T-helper 2 cell treated with Interferon-gamma antibody and Interleukin-4, amounts not matched to agents 5 μg/mL and 100 μg/mL, for 36 hours (primary cell): ENCODE measurements at regions not wholly inside any gene's neighbourhood (a gene's known extent, or its start where the extent isn't known, plus 50 kb on each side); places are given as distances from the start of the nearest gene placed in this dataset.

ENCODE experiments used
- DNase-seq: peaks from one replicate; pipeline ENCODE4 v3.0.0; 2021; ENCODE audit warnings: low spot score
- H3K27ac Mint-ChIP-seq: one replicate; pipeline ENCODE4 v1.8.0; 2021; ENCODE audit warnings: mild to moderate bottlenecking, mixed read lengths
- H3K27me3 Mint-ChIP-seq: one replicate; pipeline ENCODE4 v1.8.0; 2021; ENCODE audit warnings: low read depth, mixed read lengths
- H3K36me3 Mint-ChIP-seq: one replicate; pipeline ENCODE4 v1.8.0; 2021; ENCODE audit warnings: low read depth, mixed read lengths
- H3K4me1 Mint-ChIP-seq: one replicate; pipeline ENCODE4 v1.8.0; 2021; ENCODE audit warnings: low read depth, mixed read lengths
- H3K4me3 Mint-ChIP-seq: one replicate; pipeline ENCODE4 v1.8.0; 2022; ENCODE audit warnings: mild to moderate bottlenecking, moderate library complexity, mixed read lengths
- H3K9me3 Mint-ChIP-seq: one replicate; pipeline ENCODE4 v1.8.0; 2021; ENCODE audit warnings: mixed read lengths

- no peaks in the 10 kb centered on the region for H3K9me3 Mint-ChIP-seq
- H3K36me3 Mint-ChIP-seq, result no peaks in the 10 kb centered on the region
- no peak overlapping the region for H3K27ac Mint-ChIP-seq
- DNase-seq, result no peak
- no peaks in the 10 kb centered on the region for H3K4me1 Mint-ChIP-seq
- H3K4me3 Mint-ChIP-seq, result no peak overlapping the region
- H3K27me3 Mint-ChIP-seq, result no peaks in the 10 kb centered on the region
Measured at GRCh38 chr18:47331641-47332040, 80.2 kb upstream of the SKOR2 start.

- no peaks in the 10 kb centered on the region for H3K4me1 Mint-ChIP-seq
- no peak overlapping the region for H3K27ac Mint-ChIP-seq
Measured at GRCh38 chr18:47331026-47331425, 79.6 kb upstream of the SKOR2 start.

GRCh38 chr18:47323158-47323557 is 71.7 kb upstream of the SKOR2 start:
- no peaks in the 10 kb centered on the region for H3K36me3 Mint-ChIP-seq
- no peaks in the 10 kb centered on the region for H3K9me3 Mint-ChIP-seq
- H3K27ac Mint-ChIP-seq, result no peak overlapping the region
- DNase-seq, result no peak
- H3K27me3 Mint-ChIP-seq, result no peaks in the 10 kb centered on the region
- no peaks in the 10 kb centered on the region for H3K4me1 Mint-ChIP-seq
- H3K4me3 Mint-ChIP-seq, result no peak overlapping the region

More at GRCh38 chr18:47331026-47331425, 79.6 kb upstream of the SKOR2 start:
- no peaks in the 10 kb centered on the region for H3K9me3 Mint-ChIP-seq
- H3K27me3 Mint-ChIP-seq, result no peaks in the 10 kb centered on the region
- no peak for DNase-seq
- no peak overlapping the region for H3K4me3 Mint-ChIP-seq
- H3K36me3 Mint-ChIP-seq, result no peaks in the 10 kb centered on the region

- Mint-ChIP-seq H3K4me3 (no peak overlapping the region), H3K36me3 (no peaks in the 10 kb centered on the region), H3K27me3 (no peaks in the 10 kb centered on the region), H3K27ac (no peak overlapping the region), H3K9me3 (no peaks in the 10 kb centered on the region), H3K4me1 (peaks cover 2% of the 10 kb centered on the region)
- no peak for DNase-seq
Measured at GRCh38 chr18:47321815-47322214, 70.4 kb upstream of the SKOR2 start.

- no peak for DNase-seq
- Mint-ChIP-seq H3K4me3 (no peak overlapping the region), H3K27ac (no peak overlapping the region), H3K36me3 (no peaks in the 10 kb centered on the region), H3K9me3 (no peaks in the 10 kb centered on the region), H3K27me3 (peaks cover 3% of the 10 kb centered on the region), H3K4me1 (peaks cover 2% of the 10 kb centered on the region)
Measured at GRCh38 chr18:47317824-47318508, 66.5 kb upstream of the SKOR2 start.

- H3K27ac Mint-ChIP-seq, result no peak overlapping the region
- peaks cover 2% of the 10 kb centered on the region for H3K4me1 Mint-ChIP-seq
- DNase-seq, result no peak
- no peak overlapping the region for H3K4me3 Mint-ChIP-seq
- no peaks in the 10 kb centered on the region for H3K9me3 Mint-ChIP-seq
- peaks cover 3% of the 10 kb centered on the region for H3K27me3 Mint-ChIP-seq
- no peaks in the 10 kb centered on the region for H3K36me3 Mint-ChIP-seq
Measured at GRCh38 chr18:47316924-47317323, 65.5 kb upstream of the SKOR2 start.

- Mint-ChIP-seq H3K27ac (no peak overlapping the region), H3K9me3 (no peaks in the 10 kb centered on the region), H3K36me3 (no peaks in the 10 kb centered on the region), H3K27me3 (peaks cover 3% of the 10 kb centered on the region), H3K4me1 (peaks cover 2% of the 10 kb centered on the region), H3K4me3 (no peak overlapping the region)
- DNase-seq, result no peak
Measured at GRCh38 chr18:47313901-47314300, 62.4 kb upstream of the SKOR2 start.

- Mint-ChIP-seq H3K4me1 (no peaks in the 10 kb centered on the region), H3K36me3 (no peaks in the 10 kb centered on the region), H3K4me3 (no peak overlapping the region), H3K9me3 (no peaks in the 10 kb centered on the region), H3K27ac (no peak overlapping the region), H3K27me3 (peaks cover 3% of the 10 kb centered on the region)
- DNase-seq, result no peak
Measured at GRCh38 chr18:47311585-47311984, 60.1 kb upstream of the SKOR2 start.
